ENCODE measurements at regions not wholly inside any gene's neighbourhood (a gene's known extent, or its start where the extent isn't known, plus 50 kb on each side); places are given as distances from the start of the nearest gene placed in this dataset.
"Not testable (repeated sequence)": the region's sequence is repeated elsewhere in the genome, so short reads cannot be mapped to it uniquely, and the experiment has no call there.

DNA sequence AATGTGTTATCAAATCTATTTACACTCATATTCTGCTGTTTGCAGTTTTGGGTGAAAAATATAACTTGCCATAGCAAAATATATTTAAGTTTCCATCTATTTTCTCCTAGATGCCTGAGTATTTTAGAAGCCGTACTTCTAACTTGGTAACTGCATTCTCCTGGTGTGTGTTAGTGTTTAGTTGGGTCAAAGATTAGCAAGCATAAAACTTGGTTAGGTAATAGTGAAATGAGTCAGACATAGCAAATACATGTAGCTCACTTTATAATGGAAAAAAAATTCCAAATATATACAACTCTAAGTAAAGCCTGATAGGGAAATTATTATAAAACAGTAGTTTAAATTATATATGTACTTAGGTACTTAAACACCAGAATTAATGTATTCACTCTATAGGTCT lies 640.7 kb upstream of the ST8SIA4 start:
- Histone ChIP-seq H3K27me3 (ENCODE audit: control insufficient read depth, insufficient read depth, low read length) (no peaks in the 10 kb centered on the region), H3K36me3 (ENCODE audit: control insufficient read depth, insufficient read depth, low read length) (no peaks in the 10 kb centered on the region), H3K4me3 (ENCODE audit: low read depth, low read length) (no peak overlapping the region)
- FAIRE-seq, result no peak
- TF ChIP-seq, protein P1, sequence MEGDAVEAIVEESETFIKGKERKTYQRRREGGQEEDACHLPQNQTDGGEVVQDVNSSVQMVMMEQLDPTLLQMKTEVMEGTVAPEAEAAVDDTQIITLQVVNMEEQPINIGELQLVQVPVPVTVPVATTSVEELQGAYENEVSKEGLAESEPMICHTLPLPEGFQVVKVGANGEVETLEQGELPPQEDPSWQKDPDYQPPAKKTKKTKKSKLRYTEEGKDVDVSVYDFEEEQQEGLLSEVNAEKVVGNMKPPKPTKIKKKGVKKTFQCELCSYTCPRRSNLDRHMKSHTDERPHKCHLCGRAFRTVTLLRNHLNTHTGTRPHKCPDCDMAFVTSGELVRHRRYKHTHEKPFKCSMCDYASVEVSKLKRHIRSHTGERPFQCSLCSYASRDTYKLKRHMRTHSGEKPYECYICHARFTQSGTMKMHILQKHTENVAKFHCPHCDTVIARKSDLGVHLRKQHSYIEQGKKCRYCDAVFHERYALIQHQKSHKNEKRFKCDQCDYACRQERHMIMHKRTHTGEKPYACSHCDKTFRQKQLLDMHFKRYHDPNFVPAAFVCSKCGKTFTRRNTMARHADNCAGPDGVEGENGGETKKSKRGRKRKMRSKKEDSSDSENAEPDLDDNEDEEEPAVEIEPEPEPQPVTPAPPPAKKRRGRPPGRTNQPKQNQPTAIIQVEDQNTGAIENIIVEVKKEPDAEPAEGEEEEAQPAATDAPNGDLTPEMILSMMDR (IDR thresholded peaks at IDR 0.05; ENCODE audit: insufficient read depth, low read length, severe bottlenecking), result no peak
- peak; percentile 27 for DNase-seq (ENCODE audit: low read depth)

DNA sequence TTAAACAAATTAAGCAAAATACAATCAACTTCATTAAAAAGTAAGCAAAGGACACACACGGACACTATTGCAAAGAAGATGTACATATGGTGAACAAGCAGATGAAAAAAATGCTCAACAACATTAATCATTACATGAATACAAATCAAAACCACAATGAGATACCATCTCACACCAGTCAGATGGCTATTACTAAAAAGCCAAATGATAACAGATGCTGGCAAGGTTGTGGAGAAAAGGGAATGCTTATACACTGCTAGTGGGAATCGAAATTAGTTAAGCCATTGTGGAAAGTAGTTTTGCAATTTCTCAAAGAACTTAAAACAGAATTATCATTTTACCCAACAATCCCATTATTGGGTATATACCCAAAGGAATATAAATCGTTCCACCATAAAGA lies 636.2 kb upstream of the ST8SIA4 start:
- TF ChIP-seq, protein P1 (IDR thresholded peaks at IDR 0.05; ENCODE audit: insufficient read depth, low read length, severe bottlenecking), result no peak
- H3K27me3 ChIP-seq (ENCODE audit: control insufficient read depth, insufficient read depth, low read length), result no peaks in the 10 kb centered on the region
- no peaks in the 10 kb centered on the region for H3K36me3 ChIP-seq (ENCODE audit: control insufficient read depth, insufficient read depth, low read length)
- DNase-seq (ENCODE audit: low read depth) (no peak), FAIRE-seq (no peak)
- H3K4me3 ChIP-seq (ENCODE audit: low read depth, low read length), result no peak overlapping the region

DNA sequence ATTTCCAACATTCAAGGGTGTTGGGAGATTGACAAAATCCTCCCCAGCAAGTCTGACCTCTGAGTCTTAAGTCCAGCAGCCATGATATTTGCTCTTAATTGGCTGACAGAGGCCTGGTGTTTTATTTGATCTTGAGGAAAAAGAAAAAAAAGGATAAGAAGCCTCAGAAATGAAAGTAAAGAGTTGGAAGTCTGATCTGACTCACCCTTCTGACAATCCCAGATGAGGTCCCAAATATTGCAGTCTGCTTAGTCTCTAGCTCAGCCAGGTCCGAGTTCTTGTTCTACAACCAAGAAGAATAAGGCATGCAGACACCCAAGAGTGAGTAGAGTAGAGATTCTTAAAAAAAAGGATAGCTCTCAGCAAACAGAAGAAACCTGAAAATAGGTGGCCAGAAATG lies 632.5 kb upstream of the ST8SIA4 start:
- FAIRE-seq (no peak), DNase-seq (ENCODE audit: low read depth) (no peak)
- Histone ChIP-seq H3K27me3 (ENCODE audit: control insufficient read depth, insufficient read depth, low read length) (no peaks in the 10 kb centered on the region), H3K4me3 (ENCODE audit: low read depth, low read length) (no peak overlapping the region), H3K36me3 (ENCODE audit: control insufficient read depth, insufficient read depth, low read length) (no peaks in the 10 kb centered on the region)
- TF ChIP-seq, protein P1 (IDR thresholded peaks at IDR 0.05; ENCODE audit: insufficient read depth, low read length, severe bottlenecking), result no peak

DNA sequence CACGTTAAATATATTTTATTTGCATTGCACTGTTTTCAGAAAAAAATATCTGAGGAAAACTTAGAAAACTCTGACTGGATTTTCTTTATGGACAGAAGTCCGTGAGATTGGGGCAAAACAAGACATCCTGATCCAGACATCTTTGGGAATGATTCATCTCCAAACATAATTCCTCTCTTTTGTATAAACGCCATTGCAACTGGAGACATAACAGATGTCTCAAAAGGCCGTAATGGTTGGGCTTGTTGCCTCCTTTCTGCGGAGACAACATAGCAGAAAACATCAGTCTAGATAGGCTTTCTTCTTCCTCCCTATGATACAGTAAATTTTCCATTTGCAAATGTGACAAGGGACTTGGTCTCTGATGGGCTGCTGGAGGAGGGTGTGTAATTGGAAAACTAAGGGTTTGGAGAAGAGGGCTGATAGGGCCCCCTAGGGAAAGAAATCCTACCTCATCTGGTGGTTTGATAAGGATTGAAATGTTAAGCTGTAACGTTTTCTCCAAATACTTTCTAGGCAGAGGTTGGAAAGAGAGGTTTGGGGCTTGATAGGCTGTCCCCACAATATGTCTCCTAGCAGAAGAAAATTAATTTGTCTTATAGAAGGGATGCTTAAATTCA lies 631.5 kb upstream of the ST8SIA4 start:
- DNase-seq (ENCODE audit: low read depth), result no peak
- no peak for FAIRE-seq
- Histone ChIP-seq H3K27me3 (ENCODE audit: control insufficient read depth, insufficient read depth, low read length) (no peaks in the 10 kb centered on the region), H3K4me3 (ENCODE audit: low read depth, low read length) (no peak overlapping the region), H3K36me3 (ENCODE audit: control insufficient read depth, insufficient read depth, low read length) (no peaks in the 10 kb centered on the region)
- TF ChIP-seq, protein P1 (IDR thresholded peaks at IDR 0.05; ENCODE audit: insufficient read depth, low read length, severe bottlenecking), result no peak

DNA sequence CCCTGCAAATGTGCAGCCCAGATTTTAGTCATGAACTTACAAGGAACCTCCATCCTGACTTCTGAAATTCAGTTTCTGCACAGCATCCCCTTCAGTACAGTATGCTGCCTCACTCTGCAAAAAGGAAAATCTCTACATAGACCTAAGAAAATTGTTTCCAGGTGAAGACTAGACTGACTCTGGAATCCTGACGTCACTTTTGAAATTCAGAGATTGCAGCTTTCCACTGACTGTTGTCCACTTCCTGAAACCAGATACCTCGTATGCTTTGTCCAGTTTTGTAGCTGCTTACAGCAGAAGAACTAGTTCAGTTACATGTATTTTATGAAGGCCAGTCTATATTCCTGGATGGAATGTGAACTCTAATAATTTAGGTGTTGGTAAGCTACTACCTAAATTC lies 629.3 kb upstream of the ST8SIA4 start:
- TF ChIP-seq, protein P1 (IDR thresholded peaks at IDR 0.05; ENCODE audit: insufficient read depth, low read length, severe bottlenecking), result no peak
- Histone ChIP-seq H3K27me3 (ENCODE audit: control insufficient read depth, insufficient read depth, low read length) (no peaks in the 10 kb centered on the region), H3K4me3 (ENCODE audit: low read depth, low read length) (no peak overlapping the region), H3K36me3 (ENCODE audit: control insufficient read depth, insufficient read depth, low read length) (no peaks in the 10 kb centered on the region)
- no peak for DNase-seq (ENCODE audit: low read depth)
- no peak for FAIRE-seq

DNA sequence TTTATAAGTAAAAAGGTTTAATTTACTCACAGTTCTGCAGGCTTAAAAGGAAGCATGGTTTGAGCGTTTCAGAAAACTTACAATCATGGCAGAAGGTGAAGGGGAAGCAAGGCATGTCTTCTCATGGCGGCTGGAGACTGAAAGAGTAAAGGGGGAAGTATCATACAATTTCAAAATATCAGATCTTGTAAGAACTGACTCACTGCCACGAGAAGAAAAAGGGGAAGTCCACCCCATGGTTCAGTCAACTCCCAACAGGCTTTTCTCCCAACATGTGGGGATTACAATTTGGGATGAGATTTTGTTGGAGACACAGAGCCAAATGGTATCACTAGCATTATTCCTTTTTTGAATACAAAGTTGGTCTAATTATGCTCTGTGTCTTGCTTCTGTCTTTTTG lies 627.9 kb upstream of the ST8SIA4 start:
- Histone ChIP-seq H3K36me3 (ENCODE audit: control insufficient read depth, insufficient read depth, low read length) (no peaks in the 10 kb centered on the region), H3K4me3 (ENCODE audit: low read depth, low read length) (no peak overlapping the region), H3K27me3 (ENCODE audit: control insufficient read depth, insufficient read depth, low read length) (no peaks in the 10 kb centered on the region)
- TF ChIP-seq, protein P1 (IDR thresholded peaks at IDR 0.05; ENCODE audit: insufficient read depth, low read length, severe bottlenecking), result no peak
- FAIRE-seq (peak; percentile 62), DNase-seq (ENCODE audit: low read depth) (no peak)

DNA sequence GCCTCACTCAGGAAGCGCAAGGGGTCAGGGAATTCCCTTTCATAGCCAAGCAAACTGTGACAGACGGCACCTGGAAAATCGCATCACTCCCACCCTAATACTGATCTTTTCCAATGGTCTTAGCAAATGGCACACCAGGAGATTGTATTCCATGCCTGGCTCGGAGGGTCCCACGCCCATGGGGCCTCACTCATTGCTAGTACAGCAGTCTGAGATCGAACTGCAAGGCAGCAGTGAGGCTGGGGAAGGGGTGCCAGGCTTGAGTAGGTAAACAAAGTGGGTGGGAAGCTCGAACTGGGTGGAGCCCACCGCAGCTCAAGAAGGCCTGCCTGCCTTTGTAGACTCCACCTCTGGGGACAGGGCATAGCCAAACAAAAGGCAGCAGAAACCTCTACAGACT lies 626.0 kb upstream of the ST8SIA4 start:
- not testable (repeated sequence) for FAIRE-seq; DNase-seq (ENCODE audit: low read depth); H3K27me3 ChIP-seq (ENCODE audit: control insufficient read depth, insufficient read depth, low read length); H3K4me3 ChIP-seq (ENCODE audit: low read depth, low read length); H3K36me3 ChIP-seq (ENCODE audit: control insufficient read depth, insufficient read depth, low read length)

Data from bronchial epithelial cell (primary cell).